H1 (cell line): ENCODE measurements at regions not wholly inside any gene's neighbourhood (a gene's known extent, or its start where the extent isn't known, plus 50 kb on each side); places are given as distances from the start of the nearest gene placed in this dataset.

Source experiments
- CTCF ChIA-PET: fragments of 300-600 bp; sonication (Branson Sonifier 250); formaldehyde crosslinking; loops from one replicate; lab custom pipeline; 2021; ENCODE audit not compliant: partially characterized antibody; lab: Charles Lee
- POLR2A ChIA-PET: fragments of 300-600 bp; sonication (Branson Sonifier 250); formaldehyde crosslinking; loops from one replicate; lab custom pipeline; 2021; ENCODE audit warnings: inconsistent platforms; ENCODE audit not compliant: partially characterized antibody; lab: Charles Lee
- DNase-seq, 2 experiments: peaks; one replicate each; pipeline versions ENCODE4 v3.0.0 to v3.0.0-alpha.2; 2010 to 2022; ENCODE audit warnings: low spot score in 2 of 2, low read depth in 1 of 2, mixed read lengths in 1 of 2
- FAIRE-seq: peaks from 2 replicates; lab custom pipeline; 2011; peaks lifted over from hg19 to GRCh38; lab: Jason Lieb, UNC
- H2AFZ ChIP-seq: 2 replicates; pipeline ENCODE4 v1.8.1; 2012; ENCODE audit warnings: low read length, inconsistent platforms
- H2AK5ac ChIP-seq: 2 replicates; pipeline ENCODE4 v1.6.1; 2013; ENCODE audit warnings: low read depth, low read length
- H2BK120ac ChIP-seq: replicated peaks from 2 replicates; pipeline ENCODE3; 2013; ENCODE audit warnings: low read depth, low read length, inconsistent platforms
- H2BK12ac ChIP-seq: 2 replicates; pipeline ENCODE4 v1.6.1; 2013; ENCODE audit warnings: low read depth, low read length
- H2BK15ac ChIP-seq: 2 replicates; pipeline ENCODE4 v1.6.1; 2013; ENCODE audit warnings: low read length
- H2BK20ac ChIP-seq: 2 replicates; pipeline ENCODE4 v1.6.1; 2013; ENCODE audit warnings: low read length
- H2BK5ac ChIP-seq: 2 replicates; pipeline ENCODE4 v1.6.1; 2013; ENCODE audit warnings: low read depth, low read length
- H3K14ac ChIP-seq: 2 replicates; pipeline ENCODE4 v1.6.1; 2013; ENCODE audit warnings: inconsistent platforms; ENCODE audit not compliant: insufficient read length
- H3K18ac ChIP-seq: 2 replicates; pipeline ENCODE4 v1.6.1; 2013; ENCODE audit warnings: low read length; ENCODE audit errors: extremely low read depth
- H3K23ac ChIP-seq: 2 replicates; pipeline ENCODE4 v1.6.1; 2013; ENCODE audit warnings: inconsistent platforms; ENCODE audit not compliant: insufficient read length
- H3K23me2 ChIP-seq: 2 replicates; pipeline ENCODE4 v1.6.1; 2013; ENCODE audit warnings: low read depth, low read length
- H3K27ac ChIP-seq: 2 replicates; pipeline ENCODE4 v1.6.1; 2011; ENCODE audit warnings: low read depth, low read length, inconsistent platforms
- H3K27me3 ChIP-seq, 4 experiments: replicated peaks in 1 of 4; 1 replicate in 1 of 4; 2 replicates in 3 of 4; pipeline versions ENCODE4 v1.6.1 to v1.8.1; 2011 to 2013; ENCODE audit warnings: low read length in 3 of 4, mild to moderate bottlenecking in 3 of 4, inconsistent platforms in 2 of 4, mixed read lengths in 2 of 4, moderate library complexity in 1 of 4; ENCODE audit not compliant: control insufficient read depth in 3 of 4, insufficient read depth in 3 of 4; ENCODE audit errors: extremely low read depth in 1 of 4
- H3K36me3 ChIP-seq, 4 experiments: 2 replicates each; pipeline versions ENCODE4 v1.6.1 to v1.8.1; 2011 to 2013; ENCODE audit warnings: mild to moderate bottlenecking in 4 of 4, low read length in 3 of 4, moderate library complexity in 2 of 4, control low read depth in 1 of 4, inconsistent platforms in 1 of 4; ENCODE audit not compliant: insufficient read depth in 4 of 4, control insufficient read depth in 2 of 4
- H3K4ac ChIP-seq: replicated peaks from 2 replicates; pipeline ENCODE3; 2013; ENCODE audit warnings: low read length, low read depth, mixed read lengths, inconsistent platforms; ENCODE audit not compliant: insufficient read length
- H3K4me1 ChIP-seq, 4 experiments: replicated peaks in 1 of 4; 1 replicate in 1 of 4; 2 replicates in 3 of 4; pipeline versions ENCODE4 v1.6.1 to v1.8.1; 2011 to 2013; ENCODE audit warnings: low read length in 3 of 4, inconsistent platforms in 2 of 4, mixed read lengths in 1 of 4; ENCODE audit not compliant: insufficient read depth in 4 of 4, control insufficient read depth in 3 of 4
- H3K4me2 ChIP-seq, 2 experiments: 2 replicates each; pipeline versions ENCODE4 v1.6.1 to v1.8.1; 2011 to 2013; ENCODE audit warnings: low read depth in 2 of 2, low read length in 2 of 2, control low read depth in 1 of 2, inconsistent platforms in 1 of 2, mild to moderate bottlenecking in 1 of 2; ENCODE audit not compliant: insufficient read depth in 1 of 2
- H3K4me3 ChIP-seq, 4 experiments: fragments of 200-600, 300-600 bp in 1 of 4; sonication (generic), shearing (Covaris generic), sonication (Bioruptor Twin) in 1 of 4; 2 replicates each; pipeline versions ENCODE4 v1.5.1 to v1.8.1; 2011 to 2016; ENCODE audit warnings: low read length in 4 of 4, low read depth in 3 of 4, control low read depth in 2 of 4, inconsistent platforms in 2 of 4, mild to moderate bottlenecking in 2 of 4, mixed read lengths in 1 of 4, moderate library complexity in 1 of 4; ENCODE audit not compliant: insufficient read depth in 2 of 4; ENCODE audit errors: extremely low read depth in 1 of 4
- H3K56ac ChIP-seq: replicated peaks from 2 replicates; pipeline ENCODE3; 2013; ENCODE audit warnings: low read depth, mild to moderate bottlenecking, mixed read lengths, low read length, inconsistent platforms; ENCODE audit not compliant: insufficient read length
- H3K79me1 ChIP-seq: 2 replicates; pipeline ENCODE4 v1.6.1; 2013; ENCODE audit warnings: low read depth, low read length, control low read depth
- H3K79me2 ChIP-seq, 2 experiments: 2 replicates each; pipeline versions ENCODE4 v1.6.1 to v1.8.1; 2012 to 2013; ENCODE audit warnings: low read length in 2 of 2, mild to moderate bottlenecking in 2 of 2, inconsistent platforms in 1 of 2; ENCODE audit not compliant: insufficient read depth in 2 of 2, control insufficient read depth in 1 of 2
- H3K9ac ChIP-seq, 4 experiments: replicated peaks in 1 of 4; 1 replicate in 1 of 4; 2 replicates in 3 of 4; pipeline versions ENCODE4 v1.6.1 to v1.8.1; 2011 to 2013; ENCODE audit warnings: low read depth in 3 of 4, low read length in 3 of 4, control low read depth in 2 of 4, mild to moderate bottlenecking in 2 of 4, moderate library complexity in 2 of 4, inconsistent platforms in 1 of 4; ENCODE audit errors: extremely low read depth in 1 of 4
- H3K9me3 ChIP-seq, 2 experiments: 2 replicates each; pipeline versions ENCODE4 v1.6.1 to v1.8.1; 2012 to 2013; ENCODE audit warnings: mild to moderate bottlenecking in 2 of 2, moderate library complexity in 2 of 2, control low read depth in 1 of 2, inconsistent platforms in 1 of 2, low read depth in 1 of 2, low read length in 1 of 2, mixed read lengths in 1 of 2; ENCODE audit not compliant: insufficient read depth in 2 of 2
- H4K20me1 ChIP-seq, 2 experiments: replicated peaks in 1 of 2; 2 replicates each; pipeline versions ENCODE3 to v1.8.1; 2011 to 2013; ENCODE audit warnings: inconsistent platforms in 2 of 2, low read length in 2 of 2, mild to moderate bottlenecking in 1 of 2; ENCODE audit not compliant: insufficient read depth in 2 of 2, control insufficient read depth in 1 of 2
- H4K5ac ChIP-seq: 2 replicates; pipeline ENCODE4 v1.6.1; 2013; ENCODE audit warnings: low read length, low read depth, mixed read lengths, inconsistent platforms; ENCODE audit not compliant: insufficient read length
- H4K8ac ChIP-seq: 2 replicates; pipeline ENCODE4 v1.8.0; 2013; ENCODE audit warnings: mild to moderate bottlenecking, moderate library complexity, low read length, inconsistent platforms; ENCODE audit not compliant: insufficient read depth; ENCODE audit errors: extremely low read depth
- H4K91ac ChIP-seq: replicated peaks from 2 replicates; pipeline ENCODE3; 2013; ENCODE audit warnings: low read length, mixed read lengths, inconsistent platforms; ENCODE audit not compliant: insufficient read length
- BACH1 ChIP-seq: IDR thresholded peaks from 2 replicates; pipeline ENCODE4 v1.6.1; 2012; ENCODE audit warnings: low read length, improper control_type of control experiment
- CBX5 ChIP-seq: fragments of 300-800, 300-1000 bp; sonication (generic); IDR thresholded peaks from 2 replicates; pipeline ENCODE4 v1.7.1; 2016; ENCODE audit warnings: antibody characterized with exemption, low read length, low read depth
- EP300 ChIP-seq, 2 experiments: IDR thresholded peaks; 1 replicate in 1 of 2; 2 replicates in 1 of 2; pipeline ENCODE4 v1.6.1; 2011 to 2012; ENCODE audit warnings: low read depth in 2 of 2, low read length in 2 of 2, mild to moderate bottlenecking in 2 of 2, borderline replicate concordance in 1 of 2, inconsistent platforms in 1 of 2, moderate library complexity in 1 of 2
- HDAC2 ChIP-seq, 2 experiments: fragments of 300-600 bp in 1 of 2; sonication (generic) in 1 of 2; IDR thresholded peaks; 2 replicates each; pipeline ENCODE4 v1.6.1; 2011 to 2012; ENCODE audit warnings: low read depth in 2 of 2, low read length in 2 of 2, mild to moderate bottlenecking in 2 of 2, moderate library complexity in 2 of 2, borderline replicate concordance in 1 of 2, inconsistent platforms in 1 of 2
- JUN ChIP-seq: IDR thresholded peaks from 2 replicates; pipeline ENCODE4 v1.6.1; 2011; ENCODE audit warnings: low read depth, mild to moderate bottlenecking, improper control_type of control experiment, low read length
- JUND ChIP-seq: IDR thresholded peaks from 2 replicates; pipeline ENCODE4 v1.6.1; 2011; ENCODE audit warnings: mild to moderate bottlenecking, improper control_type of control experiment, low read length
- KDM5A ChIP-seq: fragments of 200-600 bp; IDR thresholded peaks from 2 replicates; pipeline ENCODE4 v1.7.1; 2012; ENCODE audit warnings: mild to moderate bottlenecking, low read length, inconsistent platforms, mixed read lengths
- POLR2AphosphoS5 ChIP-seq: IDR thresholded peaks from 2 replicates; pipeline ENCODE4 v1.6.1; 2011; ENCODE audit warnings: low read depth, low read length
- RFX5 ChIP-seq: IDR thresholded peaks from 2 replicates; pipeline ENCODE4 v1.6.1; 2011; ENCODE audit warnings: low read depth, low read length, improper control_type of control experiment, borderline replicate concordance
- SIX5 ChIP-seq: IDR thresholded peaks from 2 replicates; pipeline ENCODE4 v1.6.1; 2011; ENCODE audit warnings: mild to moderate bottlenecking, low read depth, low read length
- SRF ChIP-seq: IDR thresholded peaks from 2 replicates; pipeline ENCODE4 v1.6.1; 2011; ENCODE audit warnings: mild to moderate bottlenecking, low read depth, low read length, moderate library complexity
- TAF7 ChIP-seq: optimal IDR thresholded peaks from 2 replicates; pipeline ENCODE3; 2011; ENCODE audit warnings: low read depth, mild to moderate bottlenecking, inconsistent platforms, low read length, moderate library complexity, borderline replicate concordance
- TCF12 ChIP-seq: IDR thresholded peaks from 2 replicates; pipeline ENCODE4 v1.6.1; 2011; ENCODE audit warnings: low read depth, mild to moderate bottlenecking, low read length
- WGBS, 2 experiments: shearing (Covaris generic) in 1 of 2; methylation state at CpG; one replicate each; pipeline versions ENCODE4 v1.1.6 to v1.1.7; 2013 to 2015; ENCODE audit warnings: low lambda C conversion rate in 2 of 2, mixed read lengths in 2 of 2, inconsistent platforms in 1 of 2, low coverage in 1 of 2, missing lambda C conversion rate in 1 of 2; ENCODE audit not compliant: insufficient replicate concordance in 2 of 2, insufficient coverage in 1 of 2, insufficient read length in 1 of 2; ENCODE audit errors: extremely low coverage in 1 of 2, missing lambda C conversion rate in 1 of 2; 5-methylcytosine and 5-hydroxymethylcytosine counted together
- TF ChIP-seq, protein P1 (sequence below): IDR thresholded peaks from 2 replicates; pipeline ENCODE4 v1.6.1; 2012; ENCODE audit warnings: inconsistent platforms

DNA sequence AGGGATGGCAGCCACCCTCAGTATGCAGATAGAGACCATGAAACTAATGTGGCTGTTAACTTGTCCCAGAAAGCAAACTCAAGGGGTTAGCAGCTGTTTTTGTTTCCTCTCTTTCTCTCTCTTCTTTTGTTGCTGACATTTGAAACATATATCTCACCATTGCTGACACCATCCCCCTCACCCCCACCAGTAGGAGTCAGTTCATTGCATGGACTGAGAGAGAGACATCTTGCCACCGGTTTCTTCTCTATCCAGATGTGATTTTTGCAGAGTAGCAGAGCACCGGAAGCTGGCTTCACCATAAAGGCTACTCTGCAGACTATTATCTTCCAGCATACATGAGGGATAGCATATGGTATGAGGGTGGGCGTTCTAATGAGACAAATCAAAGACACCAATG, 177.1 kb upstream of the FRG1 start:
- no peak overlapping the region for H3K56ac ChIP-seq
- no peaks in the 10 kb centered on the region for H3K79me1 ChIP-seq
- no peak overlapping the region for H4K8ac ChIP-seq
- no peak overlapping the region for H2AFZ ChIP-seq
- no peak overlapping the region for H4K5ac ChIP-seq
- H3K36me3 ChIP-seq = no peaks in the 10 kb centered on the region
- H3K9ac ChIP-seq = no peak overlapping the region
- H3K27me3 ChIP-seq = no peaks in the 10 kb centered on the region
- no peak overlapping the region for H2BK12ac ChIP-seq
- no peak overlapping the region for H2BK20ac ChIP-seq
- FAIRE-seq (no peak), DNase-seq (no peak)
- H3K18ac ChIP-seq = no peak overlapping the region
- 83% methylated on average over 3 of the region's 3 CpGs; no CpG with 5 or more reads in 1 of the 2 experiments for WGBS, 2 experiments
- no peaks in the 10 kb centered on the region for H4K20me1 ChIP-seq
- no peak overlapping the region for H4K91ac ChIP-seq
- H3K23me2 ChIP-seq = no peaks in the 10 kb centered on the region
- no peaks in the 10 kb centered on the region; a peak in 1 of 4 replicates for H3K9me3 ChIP-seq
- H3K4ac ChIP-seq = no peak overlapping the region
- CTCF ChIA-PET = no interaction called here
- no peak overlapping the region for H2AK5ac ChIP-seq
- H2BK5ac ChIP-seq = no peak overlapping the region
- POLR2A ChIA-PET = no interaction called here
- H3K79me2 ChIP-seq = no peaks in the 10 kb centered on the region
- no peak overlapping the region for H2BK120ac ChIP-seq
- H3K4me1 ChIP-seq = peaks cover 0 to 2% (median 0%) of the 10 kb centered on the region in 4 experiments; a peak in 1 of 7 replicates
- no peak overlapping the region for H3K14ac ChIP-seq
- no peak overlapping the region for H3K23ac ChIP-seq
- H2BK15ac ChIP-seq = no peak overlapping the region
- H3K4me3 ChIP-seq = no peak overlapping the region
- H3K27ac ChIP-seq = no peak overlapping the region
- H3K4me2 ChIP-seq = no peak overlapping the region
- no peak for TF ChIP-seq TAF7
- TF ChIP-seq HDAC2 (IDR thresholded peaks at IDR 0.05; ENCODE audit: borderline replicate concordance in 1 of 2, low read depth in 2 of 2, low read length in 2 of 2) = no peak
- TF ChIP-seq TCF12 = no peak
- no peak for TF ChIP-seq CBX5
- TF ChIP-seq, protein P1, sequence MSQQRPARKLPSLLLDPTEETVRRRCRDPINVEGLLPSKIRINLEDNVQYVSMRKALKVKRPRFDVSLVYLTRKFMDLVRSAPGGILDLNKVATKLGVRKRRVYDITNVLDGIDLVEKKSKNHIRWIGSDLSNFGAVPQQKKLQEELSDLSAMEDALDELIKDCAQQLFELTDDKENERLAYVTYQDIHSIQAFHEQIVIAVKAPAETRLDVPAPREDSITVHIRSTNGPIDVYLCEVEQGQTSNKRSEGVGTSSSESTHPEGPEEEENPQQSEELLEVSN = no peak
- no peak for TF ChIP-seq POLR2AphosphoS5
- no peak for TF ChIP-seq KDM5A
- TF ChIP-seq RFX5 = no peak
- TF ChIP-seq SRF = no peak
- TF ChIP-seq SIX5 = no peak
- TF ChIP-seq EP300 (IDR thresholded peaks at IDR 0.05; ENCODE audit: borderline replicate concordance in 1 of 2, low read depth in 2 of 2, low read length in 2 of 2) = no peak
- TF ChIP-seq JUND = no peak
- no peak for TF ChIP-seq BACH1
- TF ChIP-seq JUN = no peak
